KG1 (cell line): ENCODE measurements at regions not wholly inside any gene's neighbourhood (a gene's known extent, or its start where the extent isn't known, plus 50 kb on each side); places are given as distances from the start of the nearest gene placed in this dataset.
"Not testable (repeated sequence)": the region's sequence is repeated elsewhere in the genome, so short reads cannot be mapped to it uniquely, and the experiment has no call there.

ENCODE experiments used
- DNase-seq: peaks from one replicate; lab custom pipeline; 2025; lab: John Stamatoyannopoulos, UW

- DNase-seq, result no peak
Measured at GRCh38 chr4:124105212-124105611, 607.3 kb downstream of the ANKRD50 start.

GRCh38 chr4:124111411-124111810, 601.1 kb downstream of the ANKRD50 start:
- DNase-seq, result no peak

GRCh38 chr4:124111922-124112321, 600.6 kb downstream of the ANKRD50 start:
- DNase-seq, result peak; percentile 20

- no peak for DNase-seq
Measured at GRCh38 chr4:124118061-124118460, 594.5 kb downstream of the ANKRD50 start.

GRCh38 chr4:124121461-124121971, 591.0 kb downstream of the ANKRD50 start:
- no peak for DNase-seq

- DNase-seq, result no peak
Measured at GRCh38 chr4:124123181-124123580, 589.4 kb downstream of the ANKRD50 start.

GRCh38 chr4:124123721-124124120, 588.8 kb downstream of the ANKRD50 start:
- no peak for DNase-seq

GRCh38 chr4:124131324-124131723, 581.2 kb downstream of the ANKRD50 start:
- not testable (repeated sequence) for DNase-seq

GRCh38 chr4:124132161-124132560, 580.4 kb downstream of the ANKRD50 start:
- DNase-seq, result no peak

- no peak for DNase-seq
Measured at GRCh38 chr4:124133753-124134152, 578.8 kb downstream of the ANKRD50 start.

- DNase-seq, result no peak
Measured at GRCh38 chr4:124135409-124135813, 577.1 kb downstream of the ANKRD50 start.

- DNase-seq, result no peak
Measured at GRCh38 chr4:124139044-124139443, 573.5 kb downstream of the ANKRD50 start.

GRCh38 chr4:124143632-124144031, 568.9 kb downstream of the ANKRD50 start:
- DNase-seq, result no peak

- DNase-seq, result no peak
Measured at GRCh38 chr4:124144238-124144654, 568.3 kb downstream of the ANKRD50 start.

GRCh38 chr4:124146068-124146467, 566.5 kb downstream of the ANKRD50 start:
- no peak for DNase-seq

- DNase-seq, result no peak
Measured at GRCh38 chr4:124151031-124151430, 561.5 kb downstream of the ANKRD50 start.

GRCh38 chr4:124152132-124152531, 560.4 kb downstream of the ANKRD50 start:
- DNase-seq, result no peak

- no peak for DNase-seq
Measured at GRCh38 chr4:124155239-124155638, 557.3 kb downstream of the ANKRD50 start.

- no peak for DNase-seq
Measured at GRCh38 chr4:124157396-124158083, 555.0 kb downstream of the ANKRD50 start.

- no peak for DNase-seq
Measured at GRCh38 chr4:124163401-124163800, 549.1 kb downstream of the ANKRD50 start.

GRCh38 chr4:124167602-124168001, 544.9 kb downstream of the ANKRD50 start:
- no peak for DNase-seq

- DNase-seq, result not testable (repeated sequence)
Measured at GRCh38 chr4:124169524-124169923, 543.0 kb downstream of the ANKRD50 start.

- DNase-seq, result no peak
Measured at GRCh38 chr4:124173912-124174311, 538.6 kb downstream of the ANKRD50 start.
